Natural killer cell treated with Interleukin-12 subunit alpha and Interleukin-12 subunit beta and Interleukin-15 and Interleukin-18, amount 100 ng/mL, for 72 hours (primary cell): ENCODE measurements at regions not wholly inside any gene's neighbourhood (a gene's known extent, or its start where the extent isn't known, plus 50 kb on each side); places are given as distances from the start of the nearest gene placed in this dataset.

ENCODE experiments used
- ATAC-seq, 2 donors: fragments of 150-1000 bp; cut with Tn5 transposase in 1 of 2; sonication (Bioruptor Pico), chemical (Tn5 transposase) in 1 of 2; 2 replicates each; pipeline ENCODE4 v1.10.0; 2021
- DNase-seq: peaks from one replicate; pipeline ENCODE4 v3.0.0; 2022; ENCODE audit warnings: low spot score
- H3K27ac Mint-ChIP-seq, 2 donors: 1 replicate in 1 of 2; 2 replicates in 1 of 2; pipeline ENCODE4 v1.8.0; 2022; ENCODE audit warnings: mixed read lengths in 2 of 2, mild to moderate bottlenecking in 1 of 2, moderate library complexity in 1 of 2
- H3K27me3 Mint-ChIP-seq, 2 donors: 1 replicate in 1 of 2; 2 replicates in 1 of 2; pipeline ENCODE4 v1.8.0; 2022; ENCODE audit warnings: mixed read lengths in 2 of 2
- H3K36me3 Mint-ChIP-seq: one replicate; pipeline ENCODE4 v1.8.0; 2022; ENCODE audit warnings: mixed read lengths
- H3K4me1 Mint-ChIP-seq, 2 donors: 1 replicate in 1 of 2; 2 replicates in 1 of 2; pipeline ENCODE4 v1.8.0; 2022; ENCODE audit warnings: low read depth in 2 of 2, mixed read lengths in 2 of 2, mild to moderate bottlenecking in 1 of 2
- H3K4me3 Mint-ChIP-seq: one replicate; pipeline ENCODE4 v1.8.0; 2022; ENCODE audit warnings: mixed read lengths
- H3K9me3 Mint-ChIP-seq: 2 replicates; pipeline ENCODE4 v1.8.0; 2022; ENCODE audit warnings: mixed read lengths

DNA sequence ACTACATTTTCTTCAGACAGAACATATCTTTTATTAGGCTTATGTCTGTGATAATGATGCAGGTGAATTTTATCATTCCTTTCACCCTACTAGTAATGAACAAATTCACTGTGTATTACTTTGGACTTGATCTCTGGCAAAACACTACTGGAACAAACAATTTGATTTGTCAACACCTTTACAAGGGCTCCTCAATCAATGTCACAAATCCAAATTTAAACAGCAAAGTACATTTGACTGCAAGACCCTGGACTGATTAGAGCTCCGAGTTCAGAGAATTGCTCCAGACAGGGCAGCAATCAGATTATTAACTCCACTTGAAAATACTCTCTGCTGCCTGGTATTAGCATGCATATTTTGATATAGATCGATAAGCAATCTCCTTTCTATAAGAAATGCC lies 547.6 kb upstream of the SALL1 start:
- ATAC-seq, result no peak
- peaks cover 1% of the 10 kb centered on the region for H3K36me3 Mint-ChIP-seq
- H3K4me3 Mint-ChIP-seq, result no peak overlapping the region
- H3K27ac Mint-ChIP-seq, result no peak overlapping the region
- H3K4me1 Mint-ChIP-seq, result no peaks in the 10 kb centered on the region
- H3K9me3 Mint-ChIP-seq, result peaks cover 18% of the 10 kb centered on the region
- H3K27me3 Mint-ChIP-seq, result no peaks in the 10 kb centered on the region
- no peak for DNase-seq

DNA sequence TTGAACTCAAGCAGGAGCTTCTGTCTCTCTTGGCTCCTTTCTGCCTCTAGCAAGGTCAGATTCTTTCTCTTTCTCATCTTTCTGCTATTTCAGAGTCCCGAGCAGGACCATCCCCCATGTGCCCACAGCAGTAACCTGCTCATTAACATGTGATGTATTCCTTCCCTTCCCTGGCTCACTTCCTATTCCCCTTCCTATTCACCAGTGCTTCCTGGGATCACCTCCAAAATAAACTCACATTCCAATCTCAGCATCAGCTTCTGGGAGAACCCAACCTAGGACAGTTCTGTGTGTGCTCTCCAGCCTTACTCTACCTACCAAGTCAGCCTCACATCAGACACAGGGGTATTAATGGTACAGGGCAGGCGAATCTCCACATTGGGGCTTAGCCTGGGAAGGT lies 546.4 kb upstream of the SALL1 start:
- ATAC-seq (no peak), DNase-seq (no peak)
- H3K27me3 Mint-ChIP-seq, result no peaks in the 10 kb centered on the region
- no peak overlapping the region for H3K4me3 Mint-ChIP-seq
- no peaks in the 10 kb centered on the region for H3K36me3 Mint-ChIP-seq
- H3K27ac Mint-ChIP-seq, result no peak overlapping the region
- peaks cover 22% of the 10 kb centered on the region for H3K9me3 Mint-ChIP-seq
- no peaks in the 10 kb centered on the region for H3K4me1 Mint-ChIP-seq

DNA sequence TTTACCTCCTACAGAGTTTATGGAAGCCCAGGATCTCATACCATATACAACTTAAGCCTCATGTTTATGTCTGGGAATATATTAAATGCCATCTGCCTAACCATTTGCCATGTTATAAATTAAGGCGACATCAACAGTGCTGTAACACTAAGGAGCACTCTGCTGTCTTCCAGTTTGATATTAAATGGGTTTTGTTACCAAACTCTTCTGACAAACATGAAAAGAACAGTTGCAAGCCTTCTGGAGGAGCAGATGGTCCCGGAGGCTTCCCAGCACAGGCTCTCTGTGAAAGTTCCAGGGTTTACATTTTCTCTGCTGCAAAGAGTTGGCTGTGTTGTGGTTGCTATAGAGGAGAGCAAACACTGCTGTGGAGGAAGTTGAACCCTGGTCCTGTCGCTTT lies 545.3 kb upstream of the SALL1 start:
- Mint-ChIP-seq H3K27me3 (no peaks in the 10 kb centered on the region), H3K4me3 (no peak overlapping the region), H3K36me3 (no peaks in the 10 kb centered on the region), H3K4me1 (no peaks in the 10 kb centered on the region), H3K9me3 (peaks cover 19% of the 10 kb centered on the region), H3K27ac (no peak overlapping the region)
- DNase-seq (no peak), ATAC-seq (no peak)

DNA sequence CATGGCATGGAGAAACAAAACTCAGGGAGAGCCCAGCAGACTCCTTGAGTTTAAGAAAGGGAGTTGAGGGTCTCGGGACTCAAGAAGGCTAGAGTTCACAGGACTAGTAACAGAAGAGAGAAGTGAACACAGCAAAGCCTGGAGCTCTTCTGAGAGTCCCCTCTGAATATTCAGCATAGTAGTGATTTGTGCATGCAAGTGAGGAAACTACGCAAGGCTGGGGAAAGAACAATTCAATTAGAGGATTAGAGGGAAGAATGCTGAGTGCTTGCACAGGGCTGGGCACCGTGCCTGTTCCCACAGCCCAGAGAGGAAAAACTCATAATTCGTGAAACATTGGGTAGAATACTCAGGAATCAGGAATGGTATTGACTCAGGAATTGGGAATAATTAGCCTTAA lies 540.0 kb upstream of the SALL1 start:
- ATAC-seq (no peak), DNase-seq (no peak)
- H3K4me3 Mint-ChIP-seq, result no peak overlapping the region
- no peaks in the 10 kb centered on the region for H3K27me3 Mint-ChIP-seq
- no peaks in the 10 kb centered on the region for H3K36me3 Mint-ChIP-seq
- peaks cover 22% of the 10 kb centered on the region for H3K9me3 Mint-ChIP-seq
- no peaks in the 10 kb centered on the region for H3K4me1 Mint-ChIP-seq
- H3K27ac Mint-ChIP-seq, result no peak overlapping the region

DNA sequence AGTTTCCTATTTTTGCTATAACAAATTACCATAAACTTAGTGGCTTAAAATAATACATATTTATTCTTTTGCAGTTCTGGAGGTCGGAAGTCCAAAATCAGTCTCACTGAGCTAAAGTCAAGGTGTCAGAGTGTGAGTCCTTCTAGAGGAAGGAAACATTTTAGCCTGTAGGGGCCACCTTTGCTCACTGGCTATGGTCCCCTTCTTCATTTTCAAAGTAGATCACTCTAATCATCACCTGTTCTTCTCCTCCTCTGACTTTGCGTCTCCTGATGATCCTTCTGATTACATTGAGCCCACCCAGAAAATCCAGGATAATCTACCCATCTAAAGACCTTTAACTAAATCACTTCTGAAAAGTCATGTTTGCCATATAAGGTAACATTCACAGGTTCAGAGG lies 534.4 kb upstream of the SALL1 start:
- H3K27ac Mint-ChIP-seq, result no peak overlapping the region
- H3K27me3 Mint-ChIP-seq, result no peaks in the 10 kb centered on the region
- no peak overlapping the region for H3K4me3 Mint-ChIP-seq
- no peaks in the 10 kb centered on the region for H3K4me1 Mint-ChIP-seq
- H3K36me3 Mint-ChIP-seq, result no peaks in the 10 kb centered on the region
- DNase-seq, result no peak
- peaks cover 13% of the 10 kb centered on the region for H3K9me3 Mint-ChIP-seq
- ATAC-seq, result no peak

DNA sequence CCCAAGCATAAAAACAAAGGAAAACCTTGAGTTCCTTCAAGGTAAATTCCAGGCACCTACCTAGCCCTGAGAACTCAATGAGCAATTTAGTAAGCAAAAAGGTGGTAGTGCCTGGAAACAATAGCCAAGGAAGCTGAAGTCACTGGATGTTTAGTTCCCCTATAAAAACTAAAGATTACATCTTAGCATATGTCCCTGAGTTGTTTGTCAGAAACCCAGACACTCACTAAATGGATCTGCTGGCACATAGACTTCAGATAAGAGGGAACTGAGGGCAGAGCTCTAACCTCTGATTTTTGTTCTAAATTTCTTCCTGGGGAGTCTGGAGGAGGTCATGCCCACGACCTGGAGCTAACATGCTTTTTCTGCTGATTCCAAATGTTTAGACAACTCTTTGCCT lies 532.8 kb upstream of the SALL1 start:
- no peak overlapping the region for H3K27ac Mint-ChIP-seq
- no peaks in the 10 kb centered on the region for H3K4me1 Mint-ChIP-seq
- no peak overlapping the region for H3K4me3 Mint-ChIP-seq
- H3K9me3 Mint-ChIP-seq, result peaks cover 6% of the 10 kb centered on the region
- no peaks in the 10 kb centered on the region for H3K27me3 Mint-ChIP-seq
- DNase-seq (no peak), ATAC-seq (no peak)
- H3K36me3 Mint-ChIP-seq, result no peaks in the 10 kb centered on the region

DNA sequence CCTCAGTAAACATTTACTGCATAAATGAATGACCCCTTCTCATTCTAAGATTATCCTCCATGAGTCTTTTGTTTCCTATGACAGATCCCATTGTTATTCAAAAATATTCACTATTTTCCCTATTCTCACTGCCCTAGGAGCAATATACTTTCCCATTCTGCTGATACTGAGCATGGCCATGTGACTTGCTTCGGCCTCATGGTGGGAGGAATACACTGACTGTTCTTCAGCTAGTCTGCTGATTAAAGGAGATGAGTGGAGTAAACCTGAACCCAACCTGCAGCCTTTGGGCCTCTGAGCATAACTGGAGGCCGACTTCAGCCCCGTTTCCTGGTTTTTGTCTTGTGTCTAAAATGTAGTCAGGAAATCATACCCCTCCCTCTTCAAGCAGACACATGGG lies 531.8 kb upstream of the SALL1 start:
- DNase-seq, result no peak
- H3K27ac Mint-ChIP-seq, result no peak overlapping the region
- H3K4me1 Mint-ChIP-seq, result no peaks in the 10 kb centered on the region
- no peak overlapping the region for H3K4me3 Mint-ChIP-seq
- H3K36me3 Mint-ChIP-seq, result peaks cover 4% of the 10 kb centered on the region
- ATAC-seq, result no peak
- H3K9me3 Mint-ChIP-seq, result peaks cover 7% of the 10 kb centered on the region
- no peaks in the 10 kb centered on the region for H3K27me3 Mint-ChIP-seq

DNA sequence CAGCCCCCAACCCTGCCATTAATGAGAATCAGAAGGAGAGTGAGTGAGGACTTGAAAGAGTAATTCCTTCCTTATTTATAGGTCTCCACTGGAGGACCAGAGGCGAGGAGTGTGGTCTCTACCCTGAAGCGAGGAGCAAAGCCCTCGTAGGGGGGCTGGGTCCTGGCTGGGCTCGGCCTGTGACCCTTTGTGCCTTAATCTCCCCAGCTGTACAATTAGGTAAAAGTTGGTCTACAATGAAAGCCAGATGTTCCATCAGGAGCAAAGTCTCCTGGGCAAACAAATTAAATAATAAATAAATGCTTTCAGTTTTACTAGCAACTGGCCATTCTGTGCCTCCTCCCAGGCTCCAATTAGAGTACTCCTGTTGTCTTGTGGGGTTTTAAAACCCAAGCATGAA lies 523.5 kb upstream of the SALL1 start:
- Mint-ChIP-seq H3K4me3 (no peak overlapping the region), H3K27me3 (no peaks in the 10 kb centered on the region), H3K4me1 (no peaks in the 10 kb centered on the region), H3K36me3 (peaks cover 4% of the 10 kb centered on the region), H3K9me3 (peaks cover 13% of the 10 kb centered on the region), H3K27ac (no peak overlapping the region)
- DNase-seq, result no peak
- ATAC-seq, result no peak

DNA sequence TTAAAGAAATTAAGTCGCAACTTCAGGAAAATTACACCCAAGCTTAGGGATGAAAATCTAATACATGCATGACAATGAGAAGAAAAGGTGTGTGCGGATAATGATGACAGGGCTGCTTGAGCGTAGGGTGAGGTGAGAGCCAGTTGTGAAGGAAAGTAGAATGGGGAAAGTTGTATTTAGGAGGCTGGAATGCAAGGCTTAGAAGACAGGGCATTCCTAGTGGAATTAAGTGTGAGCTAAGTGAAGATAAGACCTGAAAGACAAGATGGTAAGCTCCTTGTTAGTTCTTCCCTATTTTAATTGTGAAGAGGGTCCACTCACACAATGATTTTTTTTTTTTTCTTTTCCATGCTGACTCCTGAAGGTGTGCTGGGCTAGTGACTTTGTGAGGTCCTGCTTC lies 519.5 kb upstream of the SALL1 start:
- no peak for ATAC-seq
- DNase-seq, result no peak
- no peaks in the 10 kb centered on the region for H3K4me1 Mint-ChIP-seq
- H3K9me3 Mint-ChIP-seq, result peaks cover 13% of the 10 kb centered on the region
- H3K4me3 Mint-ChIP-seq, result no peak overlapping the region
- H3K27ac Mint-ChIP-seq, result no peak overlapping the region
- H3K27me3 Mint-ChIP-seq, result no peaks in the 10 kb centered on the region
- H3K36me3 Mint-ChIP-seq, result peaks cover 4% of the 10 kb centered on the region

DNA sequence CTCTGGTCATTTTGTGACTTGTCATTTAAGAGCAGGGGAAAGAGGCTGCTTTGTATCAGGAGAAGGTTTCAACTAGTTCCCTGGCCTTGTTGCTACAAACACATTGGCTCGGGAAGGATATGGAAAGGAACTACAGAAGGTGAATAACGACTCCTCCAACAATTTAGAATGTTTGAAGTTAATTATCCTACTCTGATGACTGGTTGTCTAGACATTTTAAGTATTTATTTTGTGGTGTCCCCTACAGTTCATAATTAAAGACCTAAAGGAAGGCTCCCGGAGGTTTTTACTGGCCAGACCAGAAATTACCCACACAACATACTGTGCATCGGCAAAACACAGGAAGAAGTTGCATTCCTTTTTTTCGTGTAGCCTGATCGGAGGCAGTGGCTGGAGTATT lies 515.8 kb upstream of the SALL1 start:
- H3K9me3 Mint-ChIP-seq, result peaks cover 8% of the 10 kb centered on the region
- H3K27ac Mint-ChIP-seq, result no peak overlapping the region
- no peaks in the 10 kb centered on the region for H3K4me1 Mint-ChIP-seq
- peaks cover 4% of the 10 kb centered on the region for H3K36me3 Mint-ChIP-seq
- DNase-seq, result no peak
- no peaks in the 10 kb centered on the region for H3K27me3 Mint-ChIP-seq
- no peak overlapping the region for H3K4me3 Mint-ChIP-seq
- no peak for ATAC-seq

DNA sequence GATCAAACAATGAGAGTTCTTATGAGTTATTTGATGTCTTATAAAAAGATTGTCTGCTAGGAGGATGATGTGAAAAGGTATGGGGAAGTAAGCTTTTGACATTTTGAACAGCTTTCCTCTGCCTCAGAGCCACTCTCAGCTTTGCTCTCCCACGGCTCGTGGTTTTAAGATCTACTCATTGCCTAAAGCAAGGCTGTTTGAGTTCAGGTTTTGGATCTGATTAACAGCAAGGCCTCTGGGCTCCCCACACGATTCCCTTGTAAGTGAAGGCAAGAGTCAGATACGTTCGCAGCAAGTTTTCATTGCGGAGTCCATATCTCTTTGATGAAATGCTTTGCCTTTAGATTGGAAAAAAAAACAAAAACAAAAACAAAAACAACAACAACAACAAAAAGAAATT lies 515.0 kb upstream of the SALL1 start:
- H3K36me3 Mint-ChIP-seq, result peaks cover 4% of the 10 kb centered on the region
- no peak for ATAC-seq

DNA sequence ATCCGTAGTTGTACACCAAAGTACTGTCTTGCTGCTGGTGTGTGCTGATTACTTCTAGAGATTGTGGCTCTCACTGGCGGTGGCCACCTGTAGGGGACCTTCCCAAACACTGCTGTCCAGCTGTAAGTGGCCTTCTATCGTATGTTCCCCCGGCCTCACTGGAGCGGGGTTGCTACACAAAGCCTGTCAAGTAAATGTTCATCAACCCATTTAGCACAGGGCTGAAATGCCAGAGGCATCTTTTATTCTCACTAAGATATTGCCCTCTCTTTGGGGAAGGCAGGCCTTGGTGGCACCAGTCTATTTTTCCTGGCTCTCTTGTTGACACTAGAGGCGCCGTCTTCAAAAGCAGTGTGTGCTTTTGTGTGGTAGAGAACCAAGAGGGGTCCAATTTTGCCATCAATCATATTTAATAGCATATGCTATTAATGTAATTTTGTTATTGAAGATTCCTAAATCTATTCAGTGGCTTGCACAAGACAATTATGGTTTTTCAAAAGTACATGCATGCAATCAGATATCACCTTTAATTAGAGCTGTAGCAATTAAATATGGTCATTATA lies 514.4 kb upstream of the SALL1 start:
- no peak for DNase-seq
- peaks cover 4% of the 10 kb centered on the region for H3K36me3 Mint-ChIP-seq

More for the DNA sequence above, 515.0 kb upstream of the SALL1 start:
- Mint-ChIP-seq H3K27me3 (no peaks in the 10 kb centered on the region), H3K4me3 (no peak overlapping the region), H3K9me3 (peaks cover 8% of the 10 kb centered on the region), H3K27ac (no peak overlapping the region), H3K4me1 (no peaks in the 10 kb centered on the region)
- DNase-seq, result no peak

DNA sequence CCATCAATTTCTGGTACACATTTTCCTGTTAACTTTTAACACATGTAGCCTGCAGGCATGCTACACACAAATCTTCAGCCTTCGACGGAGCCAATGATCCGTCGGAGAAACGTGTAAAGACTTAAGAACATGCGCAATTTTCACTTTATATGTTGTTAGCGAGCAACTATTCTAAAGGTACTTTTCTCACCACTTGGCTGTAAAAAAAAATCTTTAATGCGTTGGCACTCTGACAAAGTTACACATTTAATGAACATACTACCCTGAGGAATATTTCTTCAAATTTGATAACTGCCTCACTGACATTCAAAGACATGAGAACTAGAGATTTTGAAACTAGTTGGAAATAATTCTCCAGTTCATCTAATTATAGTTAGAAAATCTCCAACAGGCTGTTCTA lies 507.5 kb upstream of the SALL1 start:
- no peaks in the 10 kb centered on the region for H3K36me3 Mint-ChIP-seq
- no peak overlapping the region for H3K4me3 Mint-ChIP-seq
- no peak for DNase-seq
- no peak for ATAC-seq
- H3K9me3 Mint-ChIP-seq, result peaks cover 9% of the 10 kb centered on the region
- no peaks in the 10 kb centered on the region for H3K4me1 Mint-ChIP-seq
- H3K27me3 Mint-ChIP-seq, result no peaks in the 10 kb centered on the region
- H3K27ac Mint-ChIP-seq, result no peak overlapping the region

More for the DNA sequence above, 514.4 kb upstream of the SALL1 start:
- no peak overlapping the region for H3K4me3 Mint-ChIP-seq
- no peaks in the 10 kb centered on the region for H3K27me3 Mint-ChIP-seq
- no peak overlapping the region for H3K27ac Mint-ChIP-seq
- ATAC-seq, result no peak
- H3K4me1 Mint-ChIP-seq, result no peaks in the 10 kb centered on the region
- H3K9me3 Mint-ChIP-seq, result peaks cover 7% of the 10 kb centered on the region

DNA sequence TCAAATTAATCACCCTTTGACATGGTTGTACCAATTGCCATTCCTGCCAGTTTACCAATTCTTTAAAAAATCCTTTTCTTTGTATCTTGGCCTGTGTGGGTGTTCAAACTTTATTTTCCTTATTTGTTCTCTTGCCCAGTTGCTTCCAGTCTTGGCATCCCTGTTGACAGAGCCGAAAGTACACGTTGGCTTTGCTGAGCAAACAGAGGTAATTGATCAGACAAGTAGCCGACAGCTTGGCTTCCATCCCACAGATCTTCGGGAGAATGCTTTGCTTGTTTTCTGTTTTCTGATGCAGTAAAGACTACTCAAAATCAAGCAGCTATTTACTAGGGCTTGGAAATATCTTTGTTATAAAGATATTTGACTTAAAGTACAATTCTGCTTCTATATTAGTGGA lies 506.8 kb upstream of the SALL1 start:
- no peak for ATAC-seq
- H3K27me3 Mint-ChIP-seq, result no peaks in the 10 kb centered on the region
- no peak for DNase-seq
- no peak overlapping the region for H3K27ac Mint-ChIP-seq
- no peak overlapping the region for H3K4me3 Mint-ChIP-seq
- peaks cover 10% of the 10 kb centered on the region for H3K9me3 Mint-ChIP-seq
- H3K36me3 Mint-ChIP-seq, result no peaks in the 10 kb centered on the region
- H3K4me1 Mint-ChIP-seq, result no peaks in the 10 kb centered on the region

DNA sequence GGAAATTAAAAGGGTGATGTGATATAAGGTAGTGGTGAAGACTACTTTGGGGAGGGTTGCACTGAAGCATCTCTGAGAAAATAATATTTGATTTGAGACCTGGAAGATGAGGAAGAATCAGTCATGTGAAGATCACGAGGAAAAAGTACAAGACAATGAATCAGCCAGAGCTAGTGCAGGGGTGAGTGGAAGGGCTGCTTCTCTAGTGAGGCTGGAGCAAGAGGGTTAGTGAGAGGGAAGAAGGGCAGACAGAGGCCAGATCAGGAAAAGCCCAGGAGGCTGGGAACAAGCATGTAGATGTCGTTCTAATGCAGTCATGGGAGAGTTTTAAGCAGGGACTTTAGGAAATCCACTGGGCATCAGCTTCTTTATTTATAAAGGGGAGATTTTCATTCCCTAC lies 504.2 kb upstream of the SALL1 start:
- Mint-ChIP-seq H3K4me3 (no peak overlapping the region), H3K27me3 (no peaks in the 10 kb centered on the region), H3K4me1 (no peaks in the 10 kb centered on the region), H3K27ac (no peak overlapping the region), H3K9me3 (peaks cover 10% of the 10 kb centered on the region), H3K36me3 (no peaks in the 10 kb centered on the region)
- no peak for DNase-seq
- ATAC-seq, result no peak
